Colon (tissue), 2 donors: ENCODE measurements at regions not wholly inside any gene's neighbourhood (a gene's known extent, or its start where the extent isn't known, plus 50 kb on each side); places are given as distances from the start of the nearest gene placed in this dataset.
"Not testable (repeated sequence)": the region's sequence is repeated elsewhere in the genome, so short reads cannot be mapped to it uniquely, and the experiment has no call there.

ENCODE experiments used
- FAIRE-seq: peaks from 2 replicates; lab custom pipeline; 2012; peaks lifted over from hg19 to GRCh38; lab: Jason Lieb, UNC
- donor health status: control.
- donor health status: control.

DNA sequence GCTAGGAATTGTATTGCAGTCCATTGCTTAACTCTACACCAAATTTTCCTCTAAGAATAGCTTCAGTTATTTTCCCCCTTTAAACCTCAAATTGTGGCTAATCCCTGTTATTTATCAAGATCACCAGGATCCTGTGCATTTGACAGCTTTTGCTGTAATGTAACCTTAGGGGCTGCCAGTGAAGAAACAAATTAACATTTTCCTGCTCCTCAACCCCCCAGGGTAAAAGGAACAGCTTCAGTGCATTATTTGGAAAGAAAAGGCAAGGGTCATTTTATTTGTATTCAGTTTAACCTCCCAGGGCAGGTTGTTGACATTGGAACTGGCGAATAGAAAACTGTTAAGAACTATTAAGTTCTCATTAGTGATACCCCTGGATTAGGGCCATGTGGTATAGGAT is 57.0 kb downstream of the PCDH20 start:
- FAIRE-seq: no peak

DNA sequence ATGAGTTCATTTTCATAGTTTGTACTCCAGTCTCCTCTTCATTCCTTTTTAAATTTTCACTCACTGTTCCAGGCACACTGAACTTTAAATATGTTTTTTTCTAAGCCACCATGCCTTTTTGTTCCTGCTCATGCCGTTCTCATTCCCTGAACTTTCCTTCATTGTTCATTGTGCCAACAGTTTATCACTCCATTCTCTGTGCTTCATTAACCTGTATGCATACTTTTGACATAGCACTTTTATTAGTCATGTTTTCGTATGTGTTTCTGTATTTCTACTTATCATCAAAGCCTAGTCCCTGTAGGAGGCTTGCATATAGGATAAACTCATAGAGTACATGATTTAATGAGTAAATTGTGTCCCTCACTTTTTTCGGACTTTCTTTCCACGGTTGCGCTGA is 65.3 kb downstream of the PCDH20 start:
- FAIRE-seq: no peak

DNA sequence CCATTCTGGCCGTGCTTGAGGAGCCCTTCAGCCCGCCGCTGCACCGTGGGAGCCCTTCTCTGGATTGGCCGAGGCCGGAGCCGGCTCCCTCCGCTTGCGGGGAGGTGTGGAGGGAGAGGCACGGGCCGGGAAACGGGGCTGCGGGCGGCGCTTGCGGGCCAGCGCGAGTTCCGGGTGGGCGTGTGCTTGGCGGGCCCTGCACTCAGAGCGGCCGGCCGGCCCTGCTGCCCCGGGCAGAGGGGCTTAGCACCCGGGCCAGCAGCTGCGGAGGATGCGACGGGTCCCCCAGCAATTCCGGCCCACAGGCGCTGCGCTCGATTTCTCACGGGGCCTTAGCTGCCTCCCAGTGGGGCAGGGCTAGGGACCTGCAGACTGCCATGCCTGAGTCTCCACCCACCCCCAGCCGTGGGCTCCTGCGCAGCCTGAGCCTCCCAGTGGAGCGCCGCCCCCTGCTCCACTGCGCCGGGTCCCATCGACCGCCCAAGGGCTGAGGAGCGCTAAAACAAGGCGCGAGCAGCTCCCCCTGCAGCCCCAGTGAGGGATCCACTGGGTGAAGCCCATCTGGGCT is 76.5 kb downstream of the PCDH20 start:
- FAIRE-seq: no peak

DNA sequence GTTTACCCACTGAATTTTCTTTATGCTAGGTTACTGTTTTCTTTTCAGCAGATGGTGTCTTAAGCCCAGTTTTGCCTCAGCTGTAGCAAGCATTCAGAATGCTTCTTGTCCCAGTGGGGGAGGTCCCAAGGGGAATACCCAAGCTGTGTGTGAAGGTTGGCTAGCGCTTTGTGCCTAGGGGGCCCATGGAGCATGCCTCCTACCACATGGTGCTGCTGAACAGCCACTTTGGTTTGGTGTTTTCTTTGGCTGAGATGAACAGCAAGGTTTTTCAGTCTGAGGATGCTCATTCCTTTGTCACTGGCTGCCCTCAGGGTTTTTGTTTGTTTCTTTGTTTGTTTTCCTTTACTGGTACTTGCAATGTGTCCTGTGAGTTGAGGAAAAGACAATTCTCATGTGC is 99.0 kb downstream of the PCDH20 start:
- FAIRE-seq: no peak

DNA sequence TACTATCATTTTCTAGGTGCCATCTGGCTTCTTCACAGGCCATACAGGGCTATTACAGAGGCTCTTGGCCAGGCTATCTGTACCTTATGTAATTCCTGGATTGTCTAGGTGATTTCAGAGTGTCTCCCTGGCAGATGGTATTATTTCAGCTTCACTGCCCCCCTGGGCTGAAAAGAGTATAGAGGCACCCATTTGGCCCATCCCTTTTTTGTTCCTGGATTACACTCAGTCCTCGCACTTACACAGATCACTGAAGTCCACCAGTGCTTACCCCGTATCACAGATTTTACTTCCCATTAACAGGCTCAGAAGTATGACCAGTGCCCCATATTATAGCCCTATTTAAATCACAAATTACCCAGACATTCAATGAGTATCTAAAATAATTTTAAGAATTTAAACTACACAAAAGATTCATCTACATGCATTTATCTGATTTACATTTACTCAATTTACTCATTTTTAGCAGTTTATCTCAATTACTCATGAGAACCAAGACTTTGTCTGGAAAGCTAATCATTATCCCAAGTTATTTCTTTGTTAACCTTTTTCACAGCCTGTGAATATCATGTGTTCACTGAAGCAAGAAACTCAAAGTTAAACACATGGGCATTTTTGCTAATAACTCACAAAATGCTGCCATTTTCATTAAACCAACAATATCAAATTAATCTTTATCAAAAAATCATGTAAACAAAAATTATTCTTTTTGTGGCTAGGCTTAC is 121.0 kb downstream of the PCDH20 start:
- no peak for FAIRE-seq

DNA sequence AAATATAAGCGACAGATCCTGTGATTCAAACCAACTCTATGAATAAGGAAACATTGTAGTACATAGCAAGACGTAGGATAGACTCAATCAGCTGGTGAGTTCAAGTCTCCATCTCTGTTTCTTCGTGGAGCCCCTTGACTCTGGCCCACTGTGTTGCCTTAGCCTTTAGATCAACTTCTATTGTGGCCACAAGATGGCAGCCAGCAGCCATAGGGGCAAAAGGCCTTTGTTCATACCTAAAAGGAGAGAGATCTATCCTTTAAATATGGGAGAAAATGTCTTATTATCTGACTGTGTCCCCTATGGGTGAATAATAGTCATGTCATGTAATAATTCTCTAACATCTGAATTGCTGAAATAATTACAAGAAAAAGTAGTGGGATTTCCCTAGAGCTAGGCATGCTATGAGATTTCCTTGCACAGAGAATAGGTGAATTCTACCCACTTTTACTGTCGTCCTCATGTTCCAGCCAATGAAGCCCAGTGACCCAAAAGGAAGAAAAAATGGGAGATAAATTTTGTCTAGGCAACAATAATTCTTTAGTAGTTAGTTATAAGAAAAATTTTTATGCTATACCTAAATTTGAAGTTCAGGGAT is 129.4 kb downstream of the PCDH20 start:
- FAIRE-seq: no peak

DNA sequence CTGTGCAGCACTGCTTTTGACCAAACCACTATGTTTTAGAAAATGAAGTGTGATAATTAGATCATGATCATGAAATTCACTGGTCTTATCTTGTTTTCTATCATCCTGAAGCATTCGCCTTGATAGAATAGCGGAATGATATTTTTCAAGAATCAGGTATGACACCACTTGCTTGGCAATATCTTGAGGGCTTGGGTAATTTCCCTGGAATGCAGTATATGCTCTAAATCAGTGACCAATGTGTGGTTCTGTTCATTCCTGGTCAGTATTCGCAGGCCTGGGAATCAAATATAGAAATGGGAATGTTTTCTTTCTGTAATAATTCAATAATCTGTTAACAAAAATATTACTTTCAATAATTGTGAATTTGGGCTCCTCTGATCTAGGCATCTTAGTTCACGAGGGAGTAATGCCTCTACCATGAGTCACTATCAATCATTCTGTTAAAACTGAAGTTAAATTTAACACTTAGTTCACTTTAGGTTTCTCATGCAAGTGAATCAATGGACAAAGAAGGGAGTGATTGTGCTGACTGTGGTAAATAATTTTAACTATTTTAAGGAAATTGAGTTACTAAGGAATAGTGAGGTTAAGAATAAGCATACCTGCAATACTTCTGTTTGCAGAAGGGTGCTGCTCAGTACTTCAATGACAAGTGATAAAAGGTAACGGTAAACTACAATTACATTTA is 137.9 kb downstream of the PCDH20 start:
- FAIRE-seq: no peak

DNA sequence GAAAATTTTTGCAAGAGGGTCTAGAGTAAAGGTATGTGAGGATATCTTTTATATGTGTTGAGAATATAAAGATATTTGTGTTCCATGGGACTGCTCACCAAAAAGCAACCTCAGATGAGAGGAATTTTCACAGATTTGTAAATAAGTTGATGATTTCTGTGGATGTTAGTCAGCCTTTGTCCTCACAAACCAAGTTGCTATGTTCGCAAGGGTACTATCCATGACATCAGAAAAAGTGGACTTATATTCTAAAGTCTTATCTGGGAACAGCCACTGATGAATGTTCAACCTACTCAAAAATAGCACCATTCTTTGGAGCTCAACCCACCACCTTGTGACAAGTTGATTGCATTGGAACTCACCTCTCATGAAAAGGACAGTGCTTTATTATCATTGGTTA is 138.6 kb downstream of the PCDH20 start:
- no peak for FAIRE-seq

DNA sequence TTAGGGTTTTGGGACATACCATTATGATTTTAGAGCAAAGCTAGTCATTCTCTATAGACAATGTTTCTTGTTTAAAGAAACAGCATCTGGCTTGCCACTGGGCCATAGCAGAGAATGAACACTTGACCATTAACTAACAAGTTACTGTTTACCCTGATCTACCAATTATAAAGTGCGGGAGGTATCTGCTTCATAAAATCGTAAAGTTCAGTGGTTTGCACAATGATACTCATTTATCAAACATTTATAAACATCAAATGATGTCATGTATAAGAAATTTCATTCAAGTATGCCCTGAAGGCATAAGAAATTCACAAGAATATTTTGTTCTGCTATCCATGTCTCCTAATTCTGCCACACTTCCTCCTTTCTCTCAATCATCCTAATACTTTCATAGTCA is 139.2 kb downstream of the PCDH20 start:
- FAIRE-seq: no peak

DNA sequence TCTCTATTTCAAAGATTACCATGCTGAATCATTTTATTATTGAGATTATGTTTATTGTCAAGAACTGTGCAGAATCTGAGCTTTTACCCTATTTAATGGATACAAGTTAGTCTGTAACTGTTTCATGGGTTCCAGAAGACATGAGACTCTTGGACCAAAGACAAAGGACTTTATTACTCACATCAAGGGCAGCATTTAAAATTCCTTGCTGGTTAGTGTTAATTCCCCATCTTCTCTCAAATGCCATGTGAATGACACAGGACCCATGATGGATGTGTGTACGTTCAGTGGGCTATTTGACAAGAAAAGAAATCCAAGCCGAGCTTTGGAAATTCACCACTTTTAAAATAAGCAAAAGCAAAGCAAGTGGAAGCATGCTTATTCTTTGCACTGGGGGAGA is 139.9 kb downstream of the PCDH20 start:
- no peak for FAIRE-seq

DNA sequence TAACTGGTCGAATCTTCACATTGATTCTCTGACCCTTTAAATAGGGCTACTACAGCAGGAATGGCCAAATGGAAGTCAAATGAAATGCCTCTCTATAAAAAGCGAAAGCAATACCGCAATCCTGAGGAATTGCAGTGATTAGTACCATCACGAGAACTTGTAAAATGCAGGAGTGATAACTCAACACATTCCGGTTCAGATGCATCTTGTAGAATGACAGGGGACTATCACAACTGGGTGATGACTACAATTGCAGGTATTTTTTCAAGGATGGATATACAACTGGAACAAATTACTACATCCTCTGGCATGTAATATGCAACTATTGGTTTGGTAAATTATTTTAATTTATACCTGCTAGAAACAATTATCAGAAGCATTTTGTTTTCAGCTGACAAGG is 140.4 kb downstream of the PCDH20 start:
- FAIRE-seq: no peak

DNA sequence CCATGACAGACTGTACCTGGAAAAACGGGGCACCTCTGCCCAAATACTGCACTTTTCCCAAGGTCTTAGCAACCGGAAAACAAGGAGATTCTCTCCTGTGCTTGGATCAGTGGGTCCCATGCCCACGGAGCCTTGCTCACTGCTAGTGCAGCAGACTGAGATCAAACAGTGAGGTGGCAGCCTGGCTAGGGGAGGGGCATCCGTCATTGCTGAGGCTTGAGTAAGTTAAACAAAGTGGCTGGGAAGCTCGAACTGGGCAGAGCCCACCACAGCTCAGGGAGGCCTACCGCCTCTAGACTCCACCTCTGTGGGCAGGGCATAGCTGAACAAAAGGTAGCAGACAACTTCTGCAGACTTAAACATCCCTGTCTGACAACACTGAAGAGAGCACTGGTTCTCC is 148.8 kb downstream of the PCDH20 start:
- not testable (repeated sequence) for FAIRE-seq

DNA sequence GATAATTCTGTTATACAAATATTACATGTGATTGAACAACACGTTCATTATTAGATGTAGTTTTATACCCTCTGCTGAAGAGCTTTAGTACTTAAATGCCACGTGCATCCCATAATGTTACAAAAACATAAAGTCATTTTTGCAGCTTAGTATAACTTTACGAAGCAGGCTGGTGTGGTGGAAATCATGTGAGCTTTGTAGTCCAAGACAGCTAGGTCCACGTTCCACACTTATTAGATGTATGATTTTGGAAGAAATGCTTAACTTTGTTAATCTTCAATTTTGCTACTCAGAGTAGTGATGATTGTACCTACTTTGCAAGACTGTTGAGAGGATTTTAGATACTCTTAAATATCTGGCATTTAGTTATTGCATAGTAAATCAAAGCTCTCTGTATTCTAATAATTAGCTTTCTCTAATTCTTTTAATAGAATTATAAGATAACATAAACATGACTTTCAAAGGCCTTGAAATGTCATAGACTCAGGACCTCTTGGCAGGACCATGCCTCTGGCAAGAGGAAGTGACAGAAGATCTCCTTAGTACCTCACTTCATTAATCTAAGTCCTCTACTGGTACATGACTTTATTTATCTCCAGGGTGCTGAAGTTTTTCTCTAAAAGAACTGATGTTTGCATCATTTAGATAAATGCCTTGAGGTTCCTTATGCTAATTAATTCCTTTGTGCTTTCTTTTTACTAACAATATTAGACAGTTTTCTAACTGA is 153.7 kb downstream of the PCDH20 start:
- no peak for FAIRE-seq

DNA sequence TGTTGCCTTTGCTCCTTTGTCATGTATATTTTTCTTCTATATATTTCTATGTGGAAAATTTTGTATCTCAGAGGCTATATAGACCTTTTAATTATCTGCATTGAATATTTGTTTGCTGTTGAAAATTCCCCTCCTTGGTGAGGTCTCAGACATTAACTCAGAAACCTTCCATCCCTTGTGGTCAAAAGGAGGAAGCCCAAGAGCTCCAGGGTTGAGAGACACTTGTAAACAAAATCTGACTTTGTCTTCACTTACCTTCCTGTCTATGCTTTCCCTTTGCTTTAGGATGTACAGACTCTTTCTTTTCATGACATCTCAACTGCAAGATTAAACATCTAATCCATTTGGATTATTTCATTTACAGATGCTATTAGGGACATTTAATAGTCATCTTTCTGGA is 157.5 kb downstream of the PCDH20 start:
- FAIRE-seq: no peak

DNA sequence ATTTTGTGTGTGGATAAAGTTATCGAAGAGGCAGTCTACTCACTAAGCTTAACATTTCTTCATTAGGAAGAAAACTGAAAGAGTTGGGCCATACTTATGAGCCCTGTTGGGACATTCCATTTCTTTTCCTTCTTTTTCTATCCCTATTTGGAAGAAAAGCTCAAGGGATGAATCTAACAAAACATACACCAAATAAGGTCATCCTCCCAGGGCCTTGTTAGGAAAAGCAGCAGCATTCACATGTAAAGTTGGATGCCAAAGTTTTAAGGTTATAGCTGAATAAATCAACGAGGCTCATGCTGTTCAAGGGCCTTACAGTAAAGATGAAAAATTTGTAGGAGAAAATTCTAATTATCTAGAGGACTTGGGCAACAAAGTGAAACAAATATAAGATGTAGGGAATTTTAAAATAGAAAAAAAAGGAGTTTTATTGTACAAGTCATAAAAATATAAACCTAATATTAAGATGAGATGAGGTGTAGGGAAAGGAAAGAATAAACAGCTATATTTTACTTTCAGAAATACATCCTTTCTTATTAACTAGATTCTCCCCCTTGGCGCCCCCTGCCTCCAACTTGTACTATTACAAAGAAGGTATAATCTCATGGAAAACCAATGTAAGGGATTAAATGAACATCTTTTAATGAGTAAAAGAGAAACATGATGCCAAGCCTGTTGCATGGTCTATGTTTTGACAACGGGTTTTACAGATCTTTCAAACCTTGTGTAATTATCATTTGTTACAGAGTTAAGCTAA is 160.4 kb downstream of the PCDH20 start:
- no peak for FAIRE-seq

DNA sequence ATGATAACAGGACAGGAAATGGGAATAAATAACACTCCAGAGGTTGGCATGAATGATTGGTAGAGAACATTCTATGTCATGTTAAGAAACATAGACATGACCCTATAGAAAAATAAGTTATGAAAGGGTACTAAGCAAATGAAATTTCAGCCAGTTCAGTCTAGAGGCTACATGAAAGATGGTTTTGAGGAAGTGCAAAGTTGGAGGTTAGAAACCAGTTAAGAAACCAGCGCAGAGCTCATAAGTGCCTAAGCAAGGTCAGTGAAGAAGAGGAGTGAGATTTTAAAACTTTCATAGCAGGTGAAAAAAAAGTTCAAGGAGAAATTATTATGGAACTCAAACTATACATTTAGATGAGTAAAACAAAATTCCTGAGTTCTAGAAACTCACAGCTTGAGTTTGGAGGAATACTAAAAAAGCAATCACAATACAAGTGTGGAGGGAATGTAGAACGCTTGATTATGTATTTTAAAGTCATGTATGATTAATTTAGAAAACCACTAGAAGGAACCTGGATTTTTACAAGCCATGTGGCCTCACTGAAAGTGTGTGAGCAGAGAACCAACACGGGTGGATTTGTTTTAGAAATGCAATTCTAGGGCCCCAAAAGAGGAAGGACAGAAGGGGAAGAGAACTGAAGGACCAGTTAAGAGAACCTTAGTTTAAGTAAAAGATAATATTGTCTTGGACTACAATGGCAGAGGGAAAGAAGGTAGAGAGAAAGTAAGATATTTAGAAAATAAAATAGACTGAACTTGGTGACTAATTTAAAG is 162.4 kb downstream of the PCDH20 start:
- no peak for FAIRE-seq

DNA sequence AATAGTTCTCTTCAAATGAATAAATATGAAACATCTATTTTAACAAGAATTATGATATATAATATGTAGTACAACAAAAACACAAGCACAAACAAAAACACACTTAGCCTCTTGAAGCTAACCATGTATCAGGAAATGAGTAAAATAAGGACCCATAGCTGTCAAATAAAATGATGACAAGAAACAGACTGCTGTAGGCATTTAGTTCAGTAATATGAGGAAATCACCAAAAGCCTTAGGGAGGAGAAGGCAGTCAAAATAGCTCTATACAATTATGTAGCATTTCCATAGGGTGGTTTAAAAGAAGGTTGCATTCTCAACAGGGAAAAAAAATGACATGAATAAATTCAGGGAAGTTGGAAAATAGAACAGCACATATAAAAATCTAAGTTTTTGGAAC is 163.4 kb downstream of the PCDH20 start:
- FAIRE-seq: no peak

DNA sequence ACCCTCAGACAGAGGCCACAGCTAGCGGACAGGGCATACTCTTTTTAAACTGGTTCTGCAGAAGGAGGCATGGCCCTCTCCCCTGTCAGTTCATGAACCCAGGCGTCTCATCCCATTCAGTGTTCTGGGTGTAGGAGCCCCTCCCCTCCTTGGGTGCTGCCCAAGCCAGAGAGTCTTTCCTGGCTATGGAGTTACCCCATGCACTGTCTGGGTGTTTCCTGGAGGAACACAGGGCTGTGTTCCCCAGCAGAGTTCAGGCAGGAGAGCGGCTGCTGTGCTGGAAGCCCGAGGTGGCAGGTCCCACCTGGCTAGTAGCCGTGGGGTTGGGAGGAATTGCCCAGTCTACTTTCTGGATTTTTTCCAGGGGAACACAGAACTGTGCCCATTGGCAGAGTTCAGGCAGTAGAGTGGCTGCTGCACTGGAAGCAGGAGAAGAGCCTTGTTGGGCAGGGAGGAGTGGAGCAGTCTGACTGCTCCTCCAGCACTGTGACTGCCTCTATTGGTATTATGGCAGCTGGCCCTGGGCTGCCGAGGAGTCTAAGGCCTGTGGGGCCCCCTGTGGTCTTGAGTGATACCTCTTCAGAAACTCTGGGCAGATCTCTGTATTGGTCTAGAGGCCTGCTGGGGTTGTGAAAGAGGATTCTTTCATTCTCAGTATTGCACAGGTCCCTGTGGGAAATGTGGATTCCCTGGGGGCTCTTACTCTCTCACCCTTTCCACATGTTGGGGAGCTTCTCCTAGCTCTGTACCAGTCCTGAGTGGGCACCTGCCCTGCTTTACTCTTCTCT is 168.3 kb downstream of the PCDH20 start:
- no peak for FAIRE-seq

DNA sequence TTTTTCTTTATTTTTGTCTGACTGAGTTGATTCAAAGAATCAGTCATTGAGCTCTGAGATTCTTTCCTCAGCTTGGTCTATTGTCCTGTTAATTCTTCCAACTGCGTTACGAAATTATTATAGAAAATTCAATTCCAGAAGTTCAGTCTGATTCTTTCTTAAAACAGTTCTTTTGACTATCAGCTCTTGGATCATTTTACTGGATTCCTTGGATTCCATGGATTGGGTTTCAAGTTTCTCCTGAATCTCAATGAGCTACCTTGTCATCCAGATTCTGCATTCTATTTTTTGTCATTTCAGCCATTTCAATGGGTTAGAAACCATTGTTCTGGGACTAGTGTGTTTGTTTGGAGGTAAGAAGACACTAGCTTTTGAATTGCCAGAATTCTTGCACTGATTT is 169.3 kb downstream of the PCDH20 start:
- FAIRE-seq: no peak

DNA sequence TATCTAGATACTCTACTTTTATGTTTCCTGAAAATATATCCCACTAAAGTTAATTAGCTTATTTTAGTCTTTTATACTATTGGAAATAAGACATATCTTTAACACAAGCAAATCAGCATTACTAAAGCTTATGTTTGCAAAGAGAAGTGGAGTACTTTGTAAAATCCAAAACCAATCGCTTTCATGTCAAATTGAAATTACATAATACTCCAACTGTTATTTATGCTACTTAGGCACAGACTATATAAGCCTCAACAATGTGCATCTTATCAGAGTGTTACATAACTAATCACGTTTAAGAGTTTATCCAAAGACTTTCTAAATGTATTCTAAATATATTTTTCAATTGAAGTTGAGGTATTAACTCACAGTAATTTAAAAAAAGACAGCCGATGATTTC is 200.0 kb downstream of the PCDH20 start:
- FAIRE-seq: no peak
